Upper lobe of left lung (tissue), 4 donors: ENCODE measurements at regions not wholly inside any gene's neighbourhood (a gene's known extent, or its start where the extent isn't known, plus 50 kb on each side); places are given as distances from the start of the nearest gene placed in this dataset.
"Not testable (repeated sequence)": the region's sequence is repeated elsewhere in the genome, so short reads cannot be mapped to it uniquely, and the experiment has no call there.

Experiments
- CTCF ChIP-seq, 6 experiments: fragments of 450-650 bp in 4 of 6; fragments of 200-600 bp in 2 of 6; sonication (generic) in 2 of 6; IDR thresholded peaks; one replicate each; pipeline ENCODE4 v1.5.1; 2016 to 2019; ENCODE audit warnings: antibody characterized with exemption in 6 of 6
- EP300 ChIP-seq, 4 donors: sonication (generic); formaldehyde crosslinking; IDR thresholded peaks; one replicate each; pipeline ENCODE4 v1.5.1; 2017; ENCODE audit warnings: antibody characterized with exemption in 4 of 4, control low read depth in 2 of 4
- POLR2A ChIP-seq, 4 donors: fragments of 450-650 bp; IDR thresholded peaks; one replicate each; pipeline ENCODE4 v1.5.1; 2016 to 2017; ENCODE audit warnings: antibody characterized with exemption in 4 of 4, mild to moderate bottlenecking in 2 of 4

- not testable (repeated sequence) for TF ChIP-seq CTCF, POLR2A, EP300 (IDR thresholded peaks at IDR 0.05)
Observed at GRCh38 chr3:176093892-176094291, 1103.4 kb downstream of the TBL1XR1 start.
